Astrocyte of the spinal cord (primary cell): ENCODE measurements at regions not wholly inside any gene's neighbourhood (a gene's known extent, or its start where the extent isn't known, plus 50 kb on each side); places are given as distances from the start of the nearest gene placed in this dataset.

Experiments used
- DNase-seq: peaks from one replicate; pipeline ENCODE4 v3.0.0; 2011; ENCODE audit warnings: low read depth, low spot score
- H3K4me3 ChIP-seq: 2 replicates; pipeline ENCODE4 v1.5.1; 2011; ENCODE audit warnings: low read depth, mild to moderate bottlenecking, low read length, moderate library complexity
- in situ Hi-C: cut with HindIII; loops from 2 replicates; pipeline ENCODE4 v1.10.0; 2017; ENCODE audit warnings: low sequenced_read_pairs
- TF ChIP-seq, protein P1 (sequence below): IDR thresholded peaks from 2 replicates; pipeline ENCODE4 v1.5.1; 2012; ENCODE audit warnings: low read depth, mild to moderate bottlenecking, low read length, inconsistent platforms

DNA sequence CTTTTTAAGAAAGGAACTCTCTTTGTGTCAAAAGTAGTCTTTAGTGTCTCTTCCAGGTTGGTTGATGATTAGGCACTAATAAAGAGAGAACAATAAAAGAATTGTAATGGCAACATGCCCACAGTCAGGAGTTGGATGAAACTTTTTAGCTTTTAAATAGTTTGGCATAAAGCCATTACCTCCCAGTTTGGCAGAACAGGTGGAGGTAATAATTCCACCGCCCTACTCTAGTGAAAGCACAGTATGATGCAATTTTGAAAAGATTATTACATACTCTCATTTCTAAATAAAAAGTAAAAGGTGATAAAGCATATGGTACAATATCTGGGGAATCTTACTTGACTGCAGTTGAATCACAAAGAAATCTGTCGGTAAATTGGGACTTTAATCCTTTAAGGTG lies 497.6 kb downstream of the SUCLA2 start:
- DNase-seq, result no peak
- H3K4me3 ChIP-seq, result no peak overlapping the region
- TF ChIP-seq, protein P1, sequence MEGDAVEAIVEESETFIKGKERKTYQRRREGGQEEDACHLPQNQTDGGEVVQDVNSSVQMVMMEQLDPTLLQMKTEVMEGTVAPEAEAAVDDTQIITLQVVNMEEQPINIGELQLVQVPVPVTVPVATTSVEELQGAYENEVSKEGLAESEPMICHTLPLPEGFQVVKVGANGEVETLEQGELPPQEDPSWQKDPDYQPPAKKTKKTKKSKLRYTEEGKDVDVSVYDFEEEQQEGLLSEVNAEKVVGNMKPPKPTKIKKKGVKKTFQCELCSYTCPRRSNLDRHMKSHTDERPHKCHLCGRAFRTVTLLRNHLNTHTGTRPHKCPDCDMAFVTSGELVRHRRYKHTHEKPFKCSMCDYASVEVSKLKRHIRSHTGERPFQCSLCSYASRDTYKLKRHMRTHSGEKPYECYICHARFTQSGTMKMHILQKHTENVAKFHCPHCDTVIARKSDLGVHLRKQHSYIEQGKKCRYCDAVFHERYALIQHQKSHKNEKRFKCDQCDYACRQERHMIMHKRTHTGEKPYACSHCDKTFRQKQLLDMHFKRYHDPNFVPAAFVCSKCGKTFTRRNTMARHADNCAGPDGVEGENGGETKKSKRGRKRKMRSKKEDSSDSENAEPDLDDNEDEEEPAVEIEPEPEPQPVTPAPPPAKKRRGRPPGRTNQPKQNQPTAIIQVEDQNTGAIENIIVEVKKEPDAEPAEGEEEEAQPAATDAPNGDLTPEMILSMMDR, result no peak
- in situ Hi-C loops, result no loop called here

DNA sequence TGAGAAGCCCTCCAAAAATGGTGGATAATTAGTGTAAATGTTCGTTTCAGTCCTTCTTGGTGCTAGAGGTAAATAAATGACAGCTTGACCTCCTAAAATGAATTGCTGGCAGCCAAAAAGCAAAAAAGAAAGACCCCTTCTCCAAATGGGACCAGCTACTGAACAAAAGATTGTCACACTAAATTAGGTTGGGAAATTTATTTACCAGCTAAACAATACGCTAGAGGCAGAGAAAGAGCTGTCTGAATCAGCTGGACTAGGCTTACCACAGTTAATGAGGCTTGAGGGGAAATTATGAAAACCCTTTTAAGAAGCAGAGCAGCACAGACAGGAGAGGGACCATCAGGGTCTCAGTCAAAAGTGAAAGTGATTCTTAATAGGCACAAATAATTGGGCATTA lies 498.9 kb downstream of the SUCLA2 start:
- no peak for DNase-seq
- no peak overlapping the region for H3K4me3 ChIP-seq
- TF ChIP-seq, protein P1, result no peak
- in situ Hi-C loops, result no loop called here

DNA sequence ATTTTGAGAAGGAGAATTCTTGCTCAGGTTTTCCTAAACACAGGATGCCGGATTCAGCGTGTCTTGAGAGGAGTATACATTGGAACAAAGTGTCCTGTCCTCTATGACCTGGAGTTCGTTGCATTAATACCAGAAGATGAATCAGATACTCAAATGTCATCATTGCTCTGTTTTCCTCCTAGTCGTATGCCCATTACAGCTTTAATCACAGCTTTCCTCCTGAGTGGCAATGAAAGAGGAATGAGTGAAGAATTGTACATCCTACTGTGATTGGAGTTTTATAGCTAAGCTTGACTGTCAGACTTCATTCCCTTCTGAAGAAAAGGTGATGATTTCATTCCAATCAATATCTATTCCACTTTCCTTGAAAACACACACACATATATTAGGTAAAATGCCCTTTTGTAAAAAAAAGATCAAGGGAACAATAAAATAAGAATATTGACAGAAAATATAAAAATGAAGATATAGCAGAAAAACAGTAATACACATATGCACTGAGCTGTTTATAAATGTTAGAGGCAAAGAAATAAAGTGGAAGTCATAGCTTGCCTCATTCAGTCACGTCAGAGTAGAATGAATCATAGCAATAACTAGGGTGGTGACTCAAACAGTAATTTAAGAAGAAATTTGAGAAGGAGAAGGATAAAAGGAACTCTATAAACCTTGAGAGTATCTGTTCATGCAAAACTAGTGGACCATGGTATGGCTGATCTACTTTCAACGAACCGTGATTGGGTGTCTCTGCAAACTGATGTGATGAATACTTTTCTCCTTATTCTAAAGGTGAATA lies 501.5 kb downstream of the SUCLA2 start:
- TF ChIP-seq, protein P1, result no peak
- DNase-seq, result peak; percentile 92
- H3K4me3 ChIP-seq, result no peak overlapping the region
- in situ Hi-C loops, result no loop called here

DNA sequence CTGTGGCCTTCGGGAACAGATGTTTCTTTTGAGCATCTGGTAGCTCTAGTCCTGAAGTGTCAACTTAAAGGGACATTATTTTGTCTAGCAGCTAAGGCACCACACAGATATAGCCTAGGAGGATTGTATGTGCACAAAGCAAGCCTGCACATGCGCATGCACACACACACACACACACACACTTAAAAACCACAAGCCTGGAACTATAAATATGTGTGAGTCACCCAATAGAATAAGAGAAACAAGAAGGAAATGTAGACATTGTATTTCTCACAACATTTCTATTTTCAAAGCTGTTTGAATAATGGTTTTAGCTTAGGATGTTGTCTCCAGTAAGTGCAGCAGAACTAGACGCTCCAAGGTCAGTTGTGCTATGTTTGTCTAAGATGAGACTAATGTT lies 516.5 kb downstream of the SUCLA2 start:
- in situ Hi-C loops, result no loop called here
- no peak overlapping the region for H3K4me3 ChIP-seq
- peak; percentile 83 for DNase-seq
- TF ChIP-seq, protein P1, result no peak

DNA sequence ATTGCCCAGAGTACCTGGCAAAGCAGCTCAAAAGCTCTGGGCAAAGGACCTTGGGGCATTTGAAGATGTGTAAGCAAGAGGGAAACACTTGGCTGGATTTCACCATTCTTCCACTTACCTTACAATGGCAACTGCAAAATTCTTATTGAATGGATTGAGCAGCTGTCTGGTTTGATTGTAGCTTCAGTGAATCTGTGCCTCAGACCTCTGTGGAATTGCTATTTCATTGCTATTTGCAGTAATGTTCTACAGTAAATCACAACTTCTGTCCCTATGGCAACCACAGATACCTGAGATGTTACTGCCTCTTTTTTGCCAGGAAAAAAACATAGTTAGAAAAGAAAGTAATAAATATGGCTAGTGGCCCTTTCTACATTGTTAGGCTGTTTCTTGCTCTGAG lies 519.5 kb downstream of the SUCLA2 start:
- in situ Hi-C loops, result no loop called here
- TF ChIP-seq, protein P1, result no peak
- peak; percentile 27 for DNase-seq
- H3K4me3 ChIP-seq, result no peak overlapping the region

DNA sequence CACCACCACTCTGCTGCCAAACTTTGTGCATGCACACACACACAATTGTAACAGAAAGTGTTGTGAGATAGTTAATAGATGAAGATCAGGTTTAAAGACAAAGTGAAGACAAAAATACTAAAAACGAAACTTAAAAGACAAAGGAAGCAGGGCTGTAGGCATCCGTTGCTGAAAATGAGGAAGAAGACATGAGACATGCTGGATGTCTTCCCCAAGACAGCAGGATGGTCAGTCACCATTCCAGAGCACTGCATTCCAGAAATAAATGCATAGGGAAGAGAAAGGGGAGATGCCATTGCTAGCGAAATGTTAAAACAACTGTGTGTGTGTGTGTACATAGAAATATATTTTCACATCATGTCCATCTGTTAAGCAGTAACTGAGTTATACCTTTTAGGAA lies 520.1 kb downstream of the SUCLA2 start:
- DNase-seq, result no peak
- in situ Hi-C loops, result no loop called here
- TF ChIP-seq, protein P1, result no peak
- no peak overlapping the region for H3K4me3 ChIP-seq
